SK-N-SH treated with all-trans-retinoic acid at 6 μM for 48 hours (cell line): ENCODE measurements at regions not wholly inside any gene's neighbourhood (a gene's known extent, or its start where the extent isn't known, plus 50 kb on each side); places are given as distances from the start of the nearest gene placed in this dataset.

Experiments
- ATAC-seq: fragments of 200-7000 bp; cut with Tn5 transposase; 3 replicates; pipeline ENCODE4 v1.9.1; 2020; ENCODE audit warnings: mild to moderate bottlenecking, moderate library complexity
- ARNTL ChIP-seq: fragments of 450-650 bp; formaldehyde crosslinking; IDR thresholded peaks from 2 replicates; pipeline ENCODE4 v1.5.0; 2020; ENCODE audit warnings: low read depth, mild to moderate bottlenecking, moderate library complexity, borderline replicate concordance
- BACH2 ChIP-seq: fragments of 250-450 bp; sonication (Bioruptor Pico); IDR thresholded peaks from 2 replicates; pipeline ENCODE4 v1.9.0; 2021; ENCODE audit warnings: mild to moderate bottlenecking, borderline replicate concordance
- CSDC2 ChIP-seq: fragments of 250-450 bp; sonication (Bioruptor Pico); IDR thresholded peaks from 2 replicates; pipeline ENCODE4 v1.5.0; 2020; ENCODE audit warnings: mild to moderate bottlenecking, moderate library complexity
- ESRRG ChIP-seq: fragments of 250-450 bp; sonication (Bioruptor Pico); IDR thresholded peaks from 2 replicates; pipeline ENCODE4 v1.6.1; 2021; ENCODE audit warnings: mild to moderate bottlenecking
- GLIS3 ChIP-seq: fragments of 250-450 bp; sonication (Bioruptor Pico); IDR thresholded peaks from 2 replicates; pipeline ENCODE4 v1.5.0; 2020; ENCODE audit warnings: mild to moderate bottlenecking, moderate library complexity
- ISL1 ChIP-seq: fragments of 250-450 bp; sonication (Bioruptor Pico); IDR thresholded peaks from 2 replicates; pipeline ENCODE4 v2.1.2; 2022; ENCODE audit warnings: mild to moderate bottlenecking, moderate library complexity
- PATZ1 ChIP-seq: fragments of 250-450 bp; sonication (Bioruptor Pico); IDR thresholded peaks from 2 replicates; pipeline ENCODE4 v1.8.0; 2020; ENCODE audit warnings: mild to moderate bottlenecking, moderate library complexity, borderline replicate concordance
- POU6F1 ChIP-seq: fragments of 250-450 bp; sonication (Bioruptor Pico); IDR thresholded peaks from 2 replicates; pipeline ENCODE4 v1.8.0; 2021; ENCODE audit warnings: low read depth, mild to moderate bottlenecking, moderate library complexity, borderline replicate concordance
- PPARA ChIP-seq: fragments of 250-450 bp; sonication (Bioruptor Pico); IDR thresholded peaks from 2 replicates; pipeline ENCODE4 v1.5.0; 2020; ENCODE audit warnings: mild to moderate bottlenecking, borderline replicate concordance
- RARB ChIP-seq: fragments of 250-450 bp; sonication (Bioruptor Pico); IDR thresholded peaks from 2 replicates; pipeline ENCODE4 v1.8.0; 2021; ENCODE audit warnings: mild to moderate bottlenecking, moderate library complexity
- SNAI2 ChIP-seq: fragments of 250-450 bp; sonication (Bioruptor Pico); IDR thresholded peaks from 2 replicates; pipeline ENCODE4 v1.5.0; 2020; ENCODE audit warnings: mild to moderate bottlenecking, moderate library complexity
- TCF4 ChIP-seq: fragments of 250-450 bp; sonication (Bioruptor Pico); IDR thresholded peaks from 2 replicates; pipeline ENCODE4 v1.8.0; 2021; ENCODE audit warnings: mild to moderate bottlenecking, moderate library complexity, borderline replicate concordance
- TOX ChIP-seq: fragments of 250-450 bp; sonication (Bioruptor Pico); IDR thresholded peaks from 2 replicates; pipeline ENCODE4 v1.8.0; 2021; ENCODE audit warnings: mild to moderate bottlenecking, moderate library complexity, borderline replicate concordance
- TSHZ2 ChIP-seq: fragments of 250-450 bp; sonication (Bioruptor Pico); IDR thresholded peaks from 2 replicates; pipeline ENCODE4 v1.5.0; 2020; ENCODE audit warnings: mild to moderate bottlenecking, moderate library complexity
- ZC3H10 ChIP-seq: fragments of 250-450 bp; sonication (Bioruptor Pico); IDR thresholded peaks from 2 replicates; pipeline ENCODE4 v1.5.1; 2021; ENCODE audit warnings: mild to moderate bottlenecking, moderate library complexity
- ZFP3 ChIP-seq: fragments of 250-450 bp; sonication (Bioruptor Pico); IDR thresholded peaks from 2 replicates; pipeline ENCODE4 v1.5.0; 2020; ENCODE audit warnings: mild to moderate bottlenecking, moderate library complexity
- ZFP30 ChIP-seq: fragments of 450-650 bp; formaldehyde crosslinking; IDR thresholded peaks from 2 replicates; pipeline ENCODE4 v1.5.0; 2022; ENCODE audit warnings: mild to moderate bottlenecking, moderate library complexity
- ZNF565 ChIP-seq: fragments of 450-650 bp; formaldehyde crosslinking; conservative IDR thresholded peaks from 2 replicates; pipeline ENCODE4 v1.5.0; 2020; ENCODE audit warnings: low read depth, mild to moderate bottlenecking, moderate library complexity
- ZNF70 ChIP-seq: fragments of 450-650 bp; formaldehyde crosslinking; IDR thresholded peaks from 2 replicates; pipeline ENCODE4 v1.5.0; 2020; ENCODE audit warnings: mild to moderate bottlenecking, moderate library complexity
- ZNF8 ChIP-seq: fragments of 450-650 bp; formaldehyde crosslinking; IDR thresholded peaks from 2 replicates; pipeline ENCODE4 v1.5.0; 2020; ENCODE audit warnings: mild to moderate bottlenecking, moderate library complexity
- TF ChIP-seq, protein P1 (sequence below): fragments of 250-450 bp; sonication (Bioruptor Pico); IDR thresholded peaks from 2 replicates; pipeline ENCODE4 v1.5.1; 2020; ENCODE audit warnings: low read depth, mild to moderate bottlenecking, moderate library complexity
- TF ChIP-seq, protein P2 (sequence below): fragments of 250-450 bp; sonication (Bioruptor Pico); IDR thresholded peaks from 2 replicates; pipeline ENCODE4 v1.5.1; 2021; ENCODE audit warnings: mild to moderate bottlenecking, moderate library complexity

GRCh38 chr15:35596285-35596684, 50.3 kb upstream of the DPH6 start:
- TF ChIP-seq ARNTL (no peak), PPARA (no peak), ZNF565 (CRISPR knock-in tag) (no peak), ZNF70 (no peak), ISL1 (CRISPR knock-in tag) (no peak), ZFP30 (CRISPR knock-in tag) (no peak), POU6F1 (CRISPR knock-in tag) (no peak), GLIS3 (CRISPR knock-in tag) (no peak), PATZ1 (CRISPR knock-in tag) (no peak), BACH2 (CRISPR knock-in tag) (no peak), TOX (CRISPR knock-in tag) (no peak), RARB (CRISPR knock-in tag) (no peak), CSDC2 (CRISPR knock-in tag) (no peak), SNAI2 (no peak), ESRRG (CRISPR knock-in tag) (no peak), ZFP3 (no peak)
- TF ChIP-seq, protein P1, sequence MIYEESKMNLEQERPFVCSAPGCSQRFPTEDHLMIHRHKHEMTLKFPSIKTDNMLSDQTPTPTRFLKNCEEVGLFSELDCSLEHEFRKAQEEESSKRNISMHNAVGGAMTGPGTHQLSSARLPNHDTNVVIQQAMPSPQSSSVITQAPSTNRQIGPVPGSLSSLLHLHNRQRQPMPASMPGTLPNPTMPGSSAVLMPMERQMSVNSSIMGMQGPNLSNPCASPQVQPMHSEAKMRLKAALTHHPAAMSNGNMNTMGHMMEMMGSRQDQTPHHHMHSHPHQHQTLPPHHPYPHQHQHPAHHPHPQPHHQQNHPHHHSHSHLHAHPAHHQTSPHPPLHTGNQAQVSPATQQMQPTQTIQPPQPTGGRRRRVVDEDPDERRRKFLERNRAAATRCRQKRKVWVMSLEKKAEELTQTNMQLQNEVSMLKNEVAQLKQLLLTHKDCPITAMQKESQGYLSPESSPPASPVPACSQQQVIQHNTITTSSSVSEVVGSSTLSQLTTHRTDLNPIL (CRISPR knock-in tag), result no peak
- TF ChIP-seq, protein P2, sequence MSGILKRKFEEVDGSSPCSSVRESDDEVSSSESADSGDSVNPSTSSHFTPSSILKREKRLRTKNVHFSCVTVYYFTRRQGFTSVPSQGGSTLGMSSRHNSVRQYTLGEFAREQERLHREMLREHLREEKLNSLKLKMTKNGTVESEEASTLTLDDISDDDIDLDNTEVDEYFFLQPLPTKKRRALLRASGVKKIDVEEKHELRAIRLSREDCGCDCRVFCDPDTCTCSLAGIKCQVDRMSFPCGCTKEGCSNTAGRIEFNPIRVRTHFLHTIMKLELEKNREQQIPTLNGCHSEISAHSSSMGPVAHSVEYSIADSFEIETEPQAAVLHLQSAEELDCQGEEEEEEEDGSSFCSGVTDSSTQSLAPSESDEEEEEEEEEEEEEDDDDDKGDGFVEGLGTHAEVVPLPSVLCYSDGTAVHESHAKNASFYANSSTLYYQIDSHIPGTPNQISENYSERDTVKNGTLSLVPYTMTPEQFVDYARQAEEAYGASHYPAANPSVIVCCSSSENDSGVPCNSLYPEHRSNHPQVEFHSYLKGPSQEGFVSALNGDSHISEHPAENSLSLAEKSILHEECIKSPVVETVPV (CRISPR knock-in tag), result no peak
- peak; percentile 62 for ATAC-seq

- ATAC-seq, result no peak
- TF ChIP-seq SNAI2, result no peak
- TF ChIP-seq, protein P1 (CRISPR knock-in tag), result no peak
- no peak for TF ChIP-seq ARNTL
- no peak for TF ChIP-seq PPARA
- no peak for TF ChIP-seq CSDC2 (CRISPR knock-in tag)
- no peak for TF ChIP-seq BACH2 (CRISPR knock-in tag)
- TF ChIP-seq TSHZ2 (CRISPR knock-in tag), result no peak
- TF ChIP-seq PATZ1 (CRISPR knock-in tag), result no peak
- TF ChIP-seq ZNF70, result no peak
- TF ChIP-seq GLIS3 (CRISPR knock-in tag), result no peak
- TF ChIP-seq ZNF8 (CRISPR knock-in tag), result no peak
- no peak for TF ChIP-seq TCF4 (CRISPR knock-in tag)
- no peak for TF ChIP-seq ISL1 (CRISPR knock-in tag)
- TF ChIP-seq ZNF565 (CRISPR knock-in tag), result no peak
- TF ChIP-seq ZC3H10 (CRISPR knock-in tag), result no peak
- TF ChIP-seq, all 23 proteins: peak for 0
These were observed 56.9 kb upstream of the DPH6 start for GRCh38 chr15:35602836-35603235.
